ENCODE measurements at regions not wholly inside any gene's neighbourhood (a gene's known extent, or its start where the extent isn't known, plus 50 kb on each side); places are given as distances from the start of the nearest gene placed in this dataset.

- TF ChIP-seq CTCF (IDR thresholded peaks at IDR 0.05; ENCODE audit: poor library complexity) (no peak), EZH2 (IDR thresholded peaks at IDR 0.05; ENCODE audit: borderline replicate concordance) (no peak), EZH2phosphoT487 (IDR thresholded peaks at IDR 0.05; ENCODE audit: low read depth, severe bottlenecking, unreplicated experiment) (no peak)
Measured at GRCh38 chr6:159642481-159642880, 50.6 kb downstream of the SOD2 start.

All from hepatocyte (in vitro differentiated cells).